ENCODE measurements at regions not wholly inside any gene's neighbourhood (a gene's known extent, or its start where the extent isn't known, plus 50 kb on each side); places are given as distances from the start of the nearest gene placed in this dataset.

DNA sequence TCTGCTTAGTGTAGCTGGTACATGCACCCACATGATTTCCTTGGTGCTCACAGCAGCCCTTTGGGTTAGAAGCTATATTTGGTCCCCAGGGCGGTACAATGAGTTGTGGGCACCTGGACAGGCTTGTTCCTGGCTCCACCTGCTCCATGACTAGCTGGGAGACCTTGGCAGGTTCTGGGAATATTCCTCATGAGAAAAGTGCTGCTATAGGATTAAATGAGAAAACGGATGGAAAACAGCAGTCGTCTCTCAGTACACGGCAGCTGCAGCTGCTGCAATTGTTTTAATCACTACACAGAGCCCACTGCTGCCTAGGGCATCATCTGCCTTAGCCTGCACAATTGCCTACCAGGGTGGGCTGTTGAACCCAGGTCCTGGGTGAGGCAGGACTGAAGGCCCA is 424.5 kb upstream of the B3GAT1 start:
- no peaks in the 10 kb centered on the region for H3K4me1 ChIP-seq (replicated peaks in 1 of 2)
- TF ChIP-seq POLR2A (IDR thresholded peaks at IDR 0.05) (no peak), CTCF (IDR thresholded peaks at IDR 0.05) (no peak)
- no peaks in the 10 kb centered on the region for H3K9me3 ChIP-seq (replicated peaks in 1 of 3)
- no peak overlapping the region for H3K4me3 ChIP-seq
- DNase-seq: no peak
- intact Hi-C loops (cut with DNase I): no loop called here
- WGBS, 4 donors: 48 to 69% (median 64%) methylated on average over 4 of the region's 4 CpGs
- no peaks in the 10 kb centered on the region for H3K36me3 ChIP-seq (replicated peaks in 1 of 2)
- no peak overlapping the region for H3K27ac ChIP-seq
- H3K27me3 ChIP-seq: no peaks in the 10 kb centered on the region

GRCh38 chr11:134835561-134835960 is 423.5 kb upstream of the B3GAT1 start:
- Histone ChIP-seq H3K9me3 (replicated peaks in 1 of 3) (no peaks in the 10 kb centered on the region), H3K36me3 (replicated peaks in 1 of 2) (no peaks in the 10 kb centered on the region), H3K27ac (no peak overlapping the region), H3K4me1 (replicated peaks in 1 of 2) (no peaks in the 10 kb centered on the region), H3K4me3 (no peak overlapping the region), H3K27me3 (no peaks in the 10 kb centered on the region)
- DNase-seq: no peak
- TF ChIP-seq CTCF (IDR thresholded peaks at IDR 0.05) (no peak), POLR2A (IDR thresholded peaks at IDR 0.05) (no peak)
- intact Hi-C loops (cut with DNase I): no loop called here
- 61 to 79% (median 67%) methylated on average over 4 to 5 of the region's 5 CpGs for WGBS, 4 donors

DNA sequence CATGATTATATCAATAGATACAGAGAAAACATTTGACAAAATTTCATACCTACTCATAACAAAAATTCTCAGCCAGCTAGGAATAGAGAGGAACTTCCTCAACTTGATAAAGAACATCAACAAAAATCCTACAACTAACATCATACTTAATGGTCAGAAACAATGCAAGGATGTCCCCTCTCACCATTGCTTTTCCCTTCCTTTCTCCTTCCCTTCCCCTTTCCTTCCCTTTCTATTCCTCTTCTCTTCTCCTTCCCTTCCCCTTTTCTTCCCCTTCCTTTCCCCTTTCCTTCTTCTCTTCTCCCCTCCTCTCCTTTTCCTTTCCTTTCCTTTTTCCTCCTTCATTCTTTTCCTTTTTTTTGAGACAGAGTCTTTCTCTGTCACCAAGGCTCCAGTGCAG is 418.3 kb upstream of the B3GAT1 start:
- TF ChIP-seq CTCF (IDR thresholded peaks at IDR 0.05) (no peak), POLR2A (IDR thresholded peaks at IDR 0.05) (no peak)
- no peaks in the 10 kb centered on the region for H3K9me3 ChIP-seq (replicated peaks in 1 of 3)
- intact Hi-C loops (cut with DNase I): no loop called here

DNA sequence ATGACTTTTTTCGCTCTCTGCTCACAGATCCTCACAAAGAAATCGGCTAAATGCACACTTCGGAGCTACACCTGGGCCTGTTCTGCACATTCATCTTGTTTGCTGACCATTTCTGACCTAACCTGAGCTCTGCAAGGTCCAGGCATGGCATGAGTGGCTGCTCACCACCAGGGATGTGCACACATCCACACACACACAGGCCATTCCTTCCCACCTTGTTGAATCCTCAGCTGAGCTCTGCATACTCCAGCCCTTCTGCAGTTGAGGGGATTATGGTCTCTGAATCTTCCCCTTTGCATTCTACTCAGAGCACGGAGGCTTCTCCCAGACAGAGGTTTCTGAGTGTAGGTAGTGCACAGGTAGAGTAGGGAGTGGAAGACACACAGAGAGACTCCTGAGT is 411.9 kb upstream of the B3GAT1 start:
- H3K27me3 ChIP-seq: no peaks in the 10 kb centered on the region
- intact Hi-C loops (cut with DNase I): no loop called here
- H3K27ac ChIP-seq: no peak overlapping the region
- H3K9me3 ChIP-seq (replicated peaks in 1 of 3): no peaks in the 10 kb centered on the region
- H3K4me3 ChIP-seq: no peak overlapping the region
- 70 to 87% (median 81%) methylated on average over 4 of the region's 4 CpGs for WGBS, 4 donors
- DNase-seq: no peak
- TF ChIP-seq POLR2A (IDR thresholded peaks at IDR 0.05): no peak
- no peak for TF ChIP-seq CTCF (IDR thresholded peaks at IDR 0.05)
- no peaks in the 10 kb centered on the region for H3K36me3 ChIP-seq (replicated peaks in 1 of 2)
- no peaks in the 10 kb centered on the region for H3K4me1 ChIP-seq (replicated peaks in 1 of 2)

More for the DNA sequence above, 418.3 kb upstream of the B3GAT1 start:
- Histone ChIP-seq H3K4me3 (no peak overlapping the region), H3K27ac (no peak overlapping the region), H3K27me3 (no peaks in the 10 kb centered on the region), H3K36me3 (replicated peaks in 1 of 2) (no peaks in the 10 kb centered on the region), H3K4me1 (replicated peaks in 1 of 2) (no peaks in the 10 kb centered on the region)
- no peak for DNase-seq

Data from adrenal gland (tissue), 9 donors.